Skeletal muscle tissue (tissue), 3 donors: ENCODE measurements at regions not wholly inside any gene's neighbourhood (a gene's known extent, or its start where the extent isn't known, plus 50 kb on each side); places are given as distances from the start of the nearest gene placed in this dataset.
"Not testable (repeated sequence)": the region's sequence is repeated elsewhere in the genome, so short reads cannot be mapped to it uniquely, and the experiment has no call there.

Experiments used
- H3K27ac ChIP-seq: one replicate; pipeline ENCODE4 v1.7.0; 2013; ENCODE audit warnings: mild to moderate bottlenecking, low read depth, low read length, inconsistent platforms
- H3K27me3 ChIP-seq, 3 donors: one replicate each; pipeline ENCODE4 v1.7.0; 2013; ENCODE audit warnings: low read length in 3 of 3; ENCODE audit not compliant: control insufficient read depth in 3 of 3, insufficient read depth in 3 of 3
- H3K36me3 ChIP-seq, 3 donors: one replicate each; pipeline ENCODE4 v1.7.0; 2013; ENCODE audit warnings: low read length in 3 of 3; ENCODE audit not compliant: control insufficient read depth in 3 of 3, insufficient read depth in 3 of 3
- H3K4me1 ChIP-seq, 3 donors: one replicate each; pipeline ENCODE4 v1.7.0; 2013; ENCODE audit warnings: low read length in 3 of 3, mild to moderate bottlenecking in 3 of 3; ENCODE audit not compliant: control insufficient read depth in 3 of 3, insufficient read depth in 3 of 3
- H3K4me3 ChIP-seq, 3 donors: one replicate each; pipeline ENCODE4 v1.7.0; 2013; ENCODE audit warnings: low read length in 3 of 3
- H3K9ac ChIP-seq, 3 donors: one replicate each; pipeline ENCODE4 v1.7.0; 2013; ENCODE audit warnings: low read length in 3 of 3, mild to moderate bottlenecking in 3 of 3, moderate library complexity in 2 of 3, low read depth in 1 of 3
- H3K9me3 ChIP-seq, 3 donors: one replicate each; pipeline ENCODE4 v1.7.0; 2013; ENCODE audit warnings: low read length in 3 of 3; ENCODE audit not compliant: control insufficient read depth in 3 of 3
- donor health status: Osteomylitis.

DNA sequence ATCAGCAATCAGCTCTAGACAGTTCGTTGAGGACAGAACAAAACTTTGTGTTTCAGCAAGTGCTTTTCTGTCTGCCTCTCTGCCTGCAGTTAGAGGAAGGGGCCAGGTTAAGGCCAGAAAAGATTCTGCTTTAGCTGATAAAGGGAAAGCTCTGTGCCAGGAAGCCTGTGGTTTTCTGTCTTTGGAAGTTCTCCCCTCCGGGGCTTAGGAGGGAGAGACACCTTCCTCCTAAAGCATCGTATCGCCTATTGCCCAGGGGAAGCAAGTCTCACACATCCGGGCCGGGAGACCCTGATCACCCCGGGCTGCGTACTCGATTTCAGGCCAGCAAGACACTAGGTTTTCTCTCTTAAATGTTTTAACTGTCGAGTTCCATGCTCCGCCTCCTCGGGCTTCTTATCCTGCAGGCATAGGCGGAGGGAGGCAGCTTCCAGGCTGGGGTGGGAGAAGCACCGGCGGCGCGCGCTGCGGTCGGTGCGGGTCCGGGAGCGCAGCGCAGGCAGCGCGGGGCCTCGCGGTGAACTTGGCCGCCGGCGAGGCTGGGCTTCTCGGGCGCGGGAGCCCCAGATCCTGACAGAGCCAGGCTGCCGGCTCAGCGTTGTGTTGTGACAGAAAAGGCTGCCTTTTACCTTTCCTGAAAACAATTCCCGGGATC, 245.4 kb downstream of the BCL2L11 start:
- not testable (repeated sequence) for H3K4me1 ChIP-seq, H3K36me3 ChIP-seq, H3K27ac ChIP-seq, H3K4me3 ChIP-seq, H3K27me3 ChIP-seq, H3K9ac ChIP-seq, H3K9me3 ChIP-seq

DNA sequence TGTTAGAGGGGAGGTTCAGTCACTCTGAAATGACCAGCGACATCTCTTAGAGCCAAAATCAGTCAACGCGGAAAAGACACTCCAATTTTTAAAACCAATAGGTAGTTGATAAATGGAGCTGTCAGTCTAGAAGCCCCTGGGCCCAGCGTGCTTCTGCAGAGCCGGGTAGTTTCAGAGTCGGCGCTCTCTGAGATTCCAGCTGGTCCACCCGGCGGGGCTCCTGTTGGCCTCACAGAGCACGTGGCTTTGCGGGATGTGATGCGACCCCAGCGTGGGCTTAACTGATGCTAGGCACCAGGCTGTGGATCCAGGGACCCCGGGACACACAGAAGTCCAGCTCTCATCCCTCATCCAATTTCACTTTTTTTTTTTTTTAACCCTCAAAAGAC, 245.9 kb downstream of the BCL2L11 start:
- not testable (repeated sequence) for H3K9ac ChIP-seq, H3K4me3 ChIP-seq, H3K27me3 ChIP-seq, H3K9me3 ChIP-seq, H3K4me1 ChIP-seq, H3K27ac ChIP-seq, H3K36me3 ChIP-seq

DNA sequence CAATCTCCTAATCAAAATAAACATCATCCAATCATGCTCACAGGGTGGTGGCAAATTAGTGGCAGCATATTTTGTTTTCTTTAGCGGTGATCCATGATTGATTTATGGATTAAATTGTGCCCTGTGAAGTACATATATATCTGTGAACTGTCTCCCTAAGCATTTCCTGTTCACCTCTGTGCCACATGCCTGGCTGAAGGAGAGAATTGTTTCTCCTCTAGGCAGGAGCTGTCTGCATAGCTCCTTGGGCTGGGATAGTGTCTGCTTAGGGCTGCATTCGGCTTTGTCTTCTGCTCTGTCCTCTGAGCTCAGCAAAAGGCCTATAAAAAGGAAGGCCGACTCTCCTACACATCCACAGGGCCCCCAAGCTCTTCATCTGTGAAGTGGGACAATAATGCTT, 246.4 kb downstream of the BCL2L11 start:
- H3K4me3 ChIP-seq, H3K27me3 ChIP-seq, H3K9me3 ChIP-seq, H3K36me3 ChIP-seq, H3K4me1 ChIP-seq, H3K9ac ChIP-seq, H3K27ac ChIP-seq: not testable (repeated sequence)

DNA sequence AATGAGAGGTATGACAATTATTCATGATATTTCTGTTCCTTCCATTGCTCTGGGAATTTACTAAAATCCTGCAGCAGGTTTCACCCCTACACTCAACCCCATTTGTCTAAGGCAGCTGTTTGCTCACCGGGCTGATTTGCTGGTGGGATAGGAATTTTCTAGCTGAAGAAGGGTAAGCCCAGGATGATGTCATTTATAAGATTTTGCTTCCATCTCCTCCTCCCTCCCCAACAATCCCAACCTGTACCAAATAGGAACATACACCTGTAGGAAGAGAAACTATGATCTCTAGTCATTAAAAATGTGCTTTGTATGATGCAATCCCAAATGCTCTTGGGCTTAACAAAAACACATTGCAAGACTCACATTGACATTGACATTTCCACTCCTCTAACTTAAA, 247.2 kb downstream of the BCL2L11 start:
- H3K4me1 ChIP-seq, H3K4me3 ChIP-seq, H3K27ac ChIP-seq, H3K9ac ChIP-seq, H3K36me3 ChIP-seq, H3K9me3 ChIP-seq, H3K27me3 ChIP-seq: not testable (repeated sequence)

DNA sequence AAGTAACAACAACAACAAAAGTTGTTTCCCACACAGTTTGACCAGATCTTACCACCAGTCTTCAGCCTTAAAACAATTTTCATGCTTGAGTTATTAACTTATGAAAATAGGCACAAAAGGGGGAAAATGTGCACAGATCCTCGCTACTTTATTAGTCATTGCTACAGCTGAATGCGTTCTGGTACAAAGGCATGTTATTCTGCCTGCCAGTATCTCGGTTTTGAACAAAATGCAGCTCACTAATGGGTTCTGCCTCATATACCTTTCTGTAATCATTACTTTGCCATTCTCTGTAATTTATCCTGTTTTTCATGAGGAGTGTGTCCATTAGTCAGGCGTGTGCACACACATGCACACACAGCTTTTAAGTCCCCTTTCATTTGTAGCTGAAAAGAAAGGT, 247.6 kb downstream of the BCL2L11 start:
- not testable (repeated sequence) for H3K27me3 ChIP-seq, H3K9me3 ChIP-seq, H3K36me3 ChIP-seq, H3K4me1 ChIP-seq, H3K9ac ChIP-seq, H3K4me3 ChIP-seq, H3K27ac ChIP-seq

- not testable (repeated sequence) for H3K27me3 ChIP-seq, H3K9me3 ChIP-seq, H3K36me3 ChIP-seq, H3K27ac ChIP-seq, H3K4me1 ChIP-seq, H3K9ac ChIP-seq, H3K4me3 ChIP-seq
Observed at GRCh38 chr2:111373060-111373459, 252.3 kb downstream of the BCL2L11 start.

GRCh38 chr2:111373989-111374388, 253.3 kb downstream of the BCL2L11 start:
- not testable (repeated sequence) for H3K4me1 ChIP-seq, H3K27me3 ChIP-seq, H3K4me3 ChIP-seq

GRCh38 chr2:111374734-111375133, 254.0 kb downstream of the BCL2L11 start:
- H3K9me3 ChIP-seq, H3K9ac ChIP-seq, H3K4me3 ChIP-seq, H3K27me3 ChIP-seq, H3K36me3 ChIP-seq, H3K27ac ChIP-seq, H3K4me1 ChIP-seq: not testable (repeated sequence)

More at GRCh38 chr2:111373989-111374388, 253.3 kb downstream of the BCL2L11 start:
- H3K9me3 ChIP-seq, H3K36me3 ChIP-seq, H3K9ac ChIP-seq, H3K27ac ChIP-seq: not testable (repeated sequence)

- H3K4me1 ChIP-seq, H3K27me3 ChIP-seq, H3K9me3 ChIP-seq, H3K36me3 ChIP-seq, H3K9ac ChIP-seq, H3K4me3 ChIP-seq, H3K27ac ChIP-seq: not testable (repeated sequence)
Observed at GRCh38 chr2:111375320-111375883, 254.7 kb downstream of the BCL2L11 start.

- not testable (repeated sequence) for H3K27ac ChIP-seq, H3K4me3 ChIP-seq, H3K27me3 ChIP-seq, H3K9ac ChIP-seq, H3K36me3 ChIP-seq, H3K4me1 ChIP-seq, H3K9me3 ChIP-seq
Observed at GRCh38 chr2:111376272-111376970, 255.7 kb downstream of the BCL2L11 start.
